ENCODE measurements at regions not wholly inside any gene's neighbourhood (a gene's known extent, or its start where the extent isn't known, plus 50 kb on each side); places are given as distances from the start of the nearest gene placed in this dataset.

DNA sequence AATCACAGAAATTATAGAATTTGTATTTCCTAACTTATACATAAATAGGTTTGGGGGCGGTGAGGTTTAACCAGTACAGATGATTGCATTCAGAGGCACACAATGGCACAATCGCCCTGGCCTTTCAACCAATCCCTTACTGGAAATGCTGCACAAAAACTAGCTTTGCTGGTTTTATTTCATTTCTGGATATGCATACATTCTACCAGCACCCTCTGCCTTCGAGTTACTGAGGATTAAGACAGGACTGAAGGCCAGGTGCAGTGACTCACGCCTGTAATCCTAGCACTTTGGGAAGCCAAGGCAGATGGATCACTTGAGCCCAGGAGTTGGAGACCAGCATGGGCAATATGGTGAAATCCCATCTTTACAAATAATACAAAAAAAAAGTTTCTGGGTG is 336.1 kb downstream of the ARRDC4 start:
- TF ChIP-seq FOXP2 (optimal IDR thresholded peaks at IDR 0.05; ENCODE audit: borderline replicate concordance, extremely low read depth, extremely low read length, insufficient read depth) (no peak), POLR2AphosphoS5 (IDR thresholded peaks at IDR 0.05; ENCODE audit: low read depth, low read length) (no peak), SIN3A (IDR thresholded peaks at IDR 0.05; ENCODE audit: borderline replicate concordance, insufficient read depth, low read length) (no peak), TAF1 (IDR thresholded peaks at IDR 0.05; ENCODE audit: borderline replicate concordance, insufficient read depth, low read length) (no peak)
- TF ChIP-seq, protein P1, sequence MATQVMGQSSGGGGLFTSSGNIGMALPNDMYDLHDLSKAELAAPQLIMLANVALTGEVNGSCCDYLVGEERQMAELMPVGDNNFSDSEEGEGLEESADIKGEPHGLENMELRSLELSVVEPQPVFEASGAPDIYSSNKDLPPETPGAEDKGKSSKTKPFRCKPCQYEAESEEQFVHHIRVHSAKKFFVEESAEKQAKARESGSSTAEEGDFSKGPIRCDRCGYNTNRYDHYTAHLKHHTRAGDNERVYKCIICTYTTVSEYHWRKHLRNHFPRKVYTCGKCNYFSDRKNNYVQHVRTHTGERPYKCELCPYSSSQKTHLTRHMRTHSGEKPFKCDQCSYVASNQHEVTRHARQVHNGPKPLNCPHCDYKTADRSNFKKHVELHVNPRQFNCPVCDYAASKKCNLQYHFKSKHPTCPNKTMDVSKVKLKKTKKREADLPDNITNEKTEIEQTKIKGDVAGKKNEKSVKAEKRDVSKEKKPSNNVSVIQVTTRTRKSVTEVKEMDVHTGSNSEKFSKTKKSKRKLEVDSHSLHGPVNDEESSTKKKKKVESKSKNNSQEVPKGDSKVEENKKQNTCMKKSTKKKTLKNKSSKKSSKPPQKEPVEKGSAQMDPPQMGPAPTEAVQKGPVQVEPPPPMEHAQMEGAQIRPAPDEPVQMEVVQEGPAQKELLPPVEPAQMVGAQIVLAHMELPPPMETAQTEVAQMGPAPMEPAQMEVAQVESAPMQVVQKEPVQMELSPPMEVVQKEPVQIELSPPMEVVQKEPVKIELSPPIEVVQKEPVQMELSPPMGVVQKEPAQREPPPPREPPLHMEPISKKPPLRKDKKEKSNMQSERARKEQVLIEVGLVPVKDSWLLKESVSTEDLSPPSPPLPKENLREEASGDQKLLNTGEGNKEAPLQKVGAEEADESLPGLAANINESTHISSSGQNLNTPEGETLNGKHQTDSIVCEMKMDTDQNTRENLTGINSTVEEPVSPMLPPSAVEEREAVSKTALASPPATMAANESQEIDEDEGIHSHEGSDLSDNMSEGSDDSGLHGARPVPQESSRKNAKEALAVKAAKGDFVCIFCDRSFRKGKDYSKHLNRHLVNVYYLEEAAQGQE (IDR thresholded peaks at IDR 0.05; ENCODE audit: insufficient read depth in 1 of 2, low read depth in 2 of 2, low read length in 2 of 2) = no peak

DNA sequence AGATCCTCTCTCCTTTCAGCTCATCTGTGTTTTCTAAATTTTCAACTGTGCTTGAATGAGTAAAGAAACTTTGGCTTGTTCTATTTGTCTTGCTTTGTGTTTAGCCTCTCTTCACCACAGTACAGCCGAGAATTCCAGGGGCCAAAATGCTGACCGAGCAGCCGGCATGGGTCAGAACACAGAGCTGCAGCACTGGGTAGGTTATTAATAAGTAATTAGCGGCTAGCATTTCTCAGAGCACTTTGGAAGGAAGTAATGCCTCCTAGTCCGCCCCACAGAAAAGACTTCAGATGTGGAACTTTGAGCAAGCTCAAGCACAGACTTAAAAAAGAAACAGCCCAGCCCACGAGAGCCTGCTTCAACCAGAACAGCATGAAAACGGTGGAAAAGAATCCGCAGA is 343.9 kb downstream of the ARRDC4 start:
- no peak for TF ChIP-seq SIN3A (IDR thresholded peaks at IDR 0.05; ENCODE audit: borderline replicate concordance, insufficient read depth, low read length)
- TF ChIP-seq FOXP2 (optimal IDR thresholded peaks at IDR 0.05; ENCODE audit: borderline replicate concordance, extremely low read depth, extremely low read length, insufficient read depth) = no peak
- no peak for TF ChIP-seq TAF1 (IDR thresholded peaks at IDR 0.05; ENCODE audit: borderline replicate concordance, insufficient read depth, low read length)
- TF ChIP-seq, protein P1 (IDR thresholded peaks at IDR 0.05; ENCODE audit: insufficient read depth in 1 of 2, low read depth in 2 of 2, low read length in 2 of 2) = no peak
- TF ChIP-seq POLR2AphosphoS5 (IDR thresholded peaks at IDR 0.05; ENCODE audit: low read depth, low read length) = no peak

DNA sequence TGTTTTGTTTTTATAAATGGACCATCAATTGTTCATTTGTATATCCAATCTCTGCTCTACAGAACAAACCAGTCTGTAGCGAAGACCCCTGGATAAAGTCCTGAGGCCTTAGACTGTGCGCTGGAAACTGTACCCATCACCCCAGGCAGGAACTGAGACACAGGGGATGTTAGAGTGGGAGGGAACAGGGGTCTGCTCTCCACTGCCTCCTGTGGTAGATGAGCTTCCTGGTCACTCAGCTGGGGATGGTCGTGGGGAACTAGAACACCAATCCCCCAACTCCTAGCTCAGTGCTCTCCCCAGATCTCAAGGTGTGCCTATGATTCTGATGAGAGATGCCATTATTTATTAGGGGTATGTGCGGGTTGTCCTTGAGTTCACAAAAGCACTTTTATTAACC is 340.2 kb upstream of the IGF1R start:
- TF ChIP-seq TAF1 (IDR thresholded peaks at IDR 0.05; ENCODE audit: borderline replicate concordance, insufficient read depth, low read length) = no peak

DNA sequence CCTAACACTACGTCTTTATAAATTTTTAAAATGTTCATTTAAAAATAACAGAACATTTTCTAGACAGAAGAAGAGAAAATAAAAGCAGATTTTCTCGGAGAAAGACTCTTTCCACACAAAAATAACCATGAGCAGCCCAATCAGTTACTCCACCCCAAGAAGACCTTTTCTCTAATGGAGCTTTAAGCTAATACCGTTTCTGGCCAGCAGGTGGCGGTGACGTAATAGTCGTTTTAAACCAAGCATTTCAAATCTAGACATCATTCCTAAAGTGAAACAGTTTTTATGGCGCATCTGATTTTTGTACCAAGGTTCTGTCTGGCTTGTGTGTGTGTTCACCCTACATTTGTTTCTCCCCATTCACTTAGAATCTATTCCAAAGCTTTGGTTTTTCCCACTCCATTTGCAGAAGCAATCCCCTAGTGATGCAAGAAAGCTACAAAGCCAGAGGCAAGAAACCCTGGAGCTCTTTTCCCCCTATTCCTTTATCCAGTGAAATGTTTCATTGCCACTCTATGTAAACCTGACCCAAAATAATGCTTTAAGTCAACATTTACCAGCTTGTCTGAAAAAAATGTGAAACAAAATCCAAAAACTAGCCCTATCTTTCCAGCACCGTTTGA is 336.7 kb upstream of the IGF1R start:
- TF ChIP-seq, protein P1 (IDR thresholded peaks at IDR 0.05; ENCODE audit: insufficient read depth in 1 of 2, low read depth in 2 of 2, low read length in 2 of 2) = no peak
- no peak for TF ChIP-seq POLR2AphosphoS5 (IDR thresholded peaks at IDR 0.05; ENCODE audit: low read depth, low read length)
- no peak for TF ChIP-seq FOXP2 (optimal IDR thresholded peaks at IDR 0.05; ENCODE audit: borderline replicate concordance, extremely low read depth, extremely low read length, insufficient read depth)
- no peak for TF ChIP-seq TAF1 (IDR thresholded peaks at IDR 0.05; ENCODE audit: borderline replicate concordance, insufficient read depth, low read length)
- no peak for TF ChIP-seq SIN3A (IDR thresholded peaks at IDR 0.05; ENCODE audit: borderline replicate concordance, insufficient read depth, low read length)

DNA sequence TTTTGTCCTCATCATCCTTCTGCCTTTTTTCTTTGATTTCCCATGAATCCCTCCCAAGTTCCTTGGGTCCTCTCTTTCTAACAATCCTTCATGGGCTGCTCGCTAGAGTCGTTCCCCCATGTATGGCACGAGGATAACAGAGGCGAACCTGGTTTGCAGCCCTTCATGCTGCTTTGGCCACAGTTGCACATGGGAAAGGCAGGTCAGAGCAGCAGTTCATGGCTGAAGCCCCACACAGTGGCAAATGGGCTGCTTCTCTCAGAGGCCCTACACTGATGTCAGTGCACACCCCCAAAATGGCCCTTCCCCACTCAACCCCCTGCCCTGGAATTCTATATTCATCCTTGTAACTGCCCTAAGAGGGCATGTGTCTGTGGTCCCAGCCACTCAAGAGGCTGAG is 335.4 kb upstream of the IGF1R start:
- TF ChIP-seq TAF1 (IDR thresholded peaks at IDR 0.05; ENCODE audit: borderline replicate concordance, insufficient read depth, low read length) = no peak
- TF ChIP-seq FOXP2 (optimal IDR thresholded peaks at IDR 0.05; ENCODE audit: borderline replicate concordance, extremely low read depth, extremely low read length, insufficient read depth) = no peak

DNA sequence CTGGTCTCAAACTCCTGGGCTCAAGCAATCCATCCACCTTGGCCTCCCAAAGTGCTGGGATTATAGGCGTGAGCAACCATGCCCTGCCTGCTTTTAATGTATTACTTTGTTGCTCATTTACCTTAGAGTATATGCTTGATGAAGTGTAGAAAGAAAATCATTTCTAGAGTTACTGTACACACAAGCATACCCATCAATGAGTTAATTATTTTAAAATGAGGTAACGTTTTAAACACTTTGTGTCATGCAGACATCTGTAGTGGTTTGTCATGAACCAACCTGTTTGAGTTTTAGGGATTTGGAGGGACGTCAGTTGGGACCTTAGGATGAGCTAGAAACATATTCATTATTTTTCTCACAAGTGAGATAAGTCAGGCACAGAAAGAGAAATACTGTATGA is 332.4 kb upstream of the IGF1R start:
- TF ChIP-seq POLR2AphosphoS5 (IDR thresholded peaks at IDR 0.05; ENCODE audit: low read depth, low read length) (no peak), FOXP2 (optimal IDR thresholded peaks at IDR 0.05; ENCODE audit: borderline replicate concordance, extremely low read depth, extremely low read length, insufficient read depth) (no peak), SIN3A (IDR thresholded peaks at IDR 0.05; ENCODE audit: borderline replicate concordance, insufficient read depth, low read length) (no peak), TAF1 (IDR thresholded peaks at IDR 0.05; ENCODE audit: borderline replicate concordance, insufficient read depth, low read length) (no peak)
- TF ChIP-seq, protein P1 (IDR thresholded peaks at IDR 0.05; ENCODE audit: insufficient read depth in 1 of 2, low read depth in 2 of 2, low read length in 2 of 2) = no peak

Measured in PFSK-1 (cell line).